GM21423 (cell line): ENCODE measurements at regions not wholly inside any gene's neighbourhood (a gene's known extent, or its start where the extent isn't known, plus 50 kb on each side); places are given as distances from the start of the nearest gene placed in this dataset.
"Not testable (repeated sequence)": the region's sequence is repeated elsewhere in the genome, so short reads cannot be mapped to it uniquely, and the experiment has no call there.

Experiments
- ATAC-seq: cut with Tn5 transposase; IDR thresholded peaks from one replicate; pipeline ENCODE4 v1.9.1; 2021; ENCODE audit warnings: mild to moderate bottlenecking, moderate library complexity; ENCODE audit not compliant: unreplicated experiment

- no peak for ATAC-seq
Observed at GRCh38 chr9:25284365-25284764, 393.9 kb downstream of the TUSC1 start.

GRCh38 chr9:25282946-25283345 lies 395.3 kb downstream of the TUSC1 start:
- ATAC-seq = no peak

GRCh38 chr9:25261445-25261844 lies 416.8 kb downstream of the TUSC1 start:
- ATAC-seq = no peak

GRCh38 chr9:25260046-25260445 lies 418.2 kb downstream of the TUSC1 start:
- ATAC-seq = no peak

- ATAC-seq = no peak
Observed at GRCh38 chr9:25255216-25255615, 423.0 kb downstream of the TUSC1 start.

GRCh38 chr9:25254051-25254450 lies 424.2 kb downstream of the TUSC1 start:
- ATAC-seq = no peak

GRCh38 chr9:25241421-25241820 lies 436.8 kb downstream of the TUSC1 start:
- no peak for ATAC-seq

GRCh38 chr9:25226901-25227686 lies 451.1 kb downstream of the TUSC1 start:
- ATAC-seq = no peak

- no peak for ATAC-seq
Observed at GRCh38 chr9:25225938-25226760, 452.1 kb downstream of the TUSC1 start.

GRCh38 chr9:25224996-25225395 lies 453.2 kb downstream of the TUSC1 start:
- no peak for ATAC-seq

- ATAC-seq = no peak
Observed at GRCh38 chr9:25224309-25224708, 453.9 kb downstream of the TUSC1 start.

GRCh38 chr9:25212361-25212760 lies 465.9 kb downstream of the TUSC1 start:
- ATAC-seq = no peak

GRCh38 chr9:25207402-25208195 lies 470.6 kb downstream of the TUSC1 start:
- no peak for ATAC-seq

GRCh38 chr9:25206027-25206426 lies 472.2 kb downstream of the TUSC1 start:
- no peak for ATAC-seq

- no peak for ATAC-seq
Observed at GRCh38 chr9:25205285-25205684, 473.0 kb downstream of the TUSC1 start.

- no peak for ATAC-seq
Observed at GRCh38 chr9:25177858-25178257, 500.4 kb downstream of the TUSC1 start.

GRCh38 chr9:25129537-25129936 lies 548.7 kb downstream of the TUSC1 start:
- ATAC-seq = no peak

GRCh38 chr9:25121811-25122210 lies 556.4 kb downstream of the TUSC1 start:
- ATAC-seq = no peak

- no peak for ATAC-seq
Observed at GRCh38 chr9:25119041-25119440, 559.2 kb downstream of the TUSC1 start.

- no peak for ATAC-seq
Observed at GRCh38 chr9:25117791-25118190, 560.5 kb downstream of the TUSC1 start.

- ATAC-seq = not testable (repeated sequence)
Observed at GRCh38 chr9:25102204-25102603, 556.5 kb upstream of the IZUMO3 start.
